Stomach (tissue), 4 donors: ENCODE measurements at regions not wholly inside any gene's neighbourhood (a gene's known extent, or its start where the extent isn't known, plus 50 kb on each side); places are given as distances from the start of the nearest gene placed in this dataset.

Experiments
- POLR2A ChIP-seq, 4 donors: fragments of 450-650 bp; IDR thresholded peaks; one replicate each; pipeline ENCODE4 v1.6.1; 2016; ENCODE audit warnings: antibody characterized with exemption in 4 of 4, control low read depth in 2 of 4, mild to moderate bottlenecking in 1 of 4, moderate library complexity in 1 of 4
- POLR2AphosphoS5 ChIP-seq, 3 donors: sonication (generic); formaldehyde crosslinking; IDR thresholded peaks; one replicate each; pipeline ENCODE4 v1.6.1; 2016; ENCODE audit warnings: antibody characterized with exemption in 3 of 3
- TF ChIP-seq, protein P1 (sequence below), 7 experiments: fragments of 450-650 bp in 4 of 7; fragments of 200-600 bp in 3 of 7; sonication (generic) in 3 of 7; IDR thresholded peaks; one replicate each; pipeline ENCODE4 v1.5.1; 2016 to 2019; ENCODE audit warnings: antibody characterized with exemption in 7 of 7, control low read depth in 2 of 7, mild to moderate bottlenecking in 1 of 7

DNA sequence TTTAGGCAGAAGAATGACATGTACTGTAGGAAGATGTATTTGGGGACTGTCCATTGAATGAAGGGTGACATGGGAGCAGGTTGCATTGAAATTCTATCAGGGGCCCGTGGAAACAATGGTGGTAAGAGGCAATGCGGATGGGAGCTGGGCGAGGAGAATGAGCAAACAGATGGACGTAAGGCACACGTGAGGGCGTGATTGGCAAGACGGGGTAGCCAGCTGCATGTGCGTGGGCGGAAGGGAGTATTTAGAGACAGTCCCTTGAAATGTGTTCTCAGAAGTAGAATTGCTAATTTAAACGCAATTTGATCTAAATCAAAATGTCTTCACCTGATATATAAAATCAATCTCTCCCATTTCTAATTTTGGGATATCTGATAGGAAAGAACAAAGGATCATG lies 62.3 kb downstream of the MEX3B start:
- TF ChIP-seq, protein P1, sequence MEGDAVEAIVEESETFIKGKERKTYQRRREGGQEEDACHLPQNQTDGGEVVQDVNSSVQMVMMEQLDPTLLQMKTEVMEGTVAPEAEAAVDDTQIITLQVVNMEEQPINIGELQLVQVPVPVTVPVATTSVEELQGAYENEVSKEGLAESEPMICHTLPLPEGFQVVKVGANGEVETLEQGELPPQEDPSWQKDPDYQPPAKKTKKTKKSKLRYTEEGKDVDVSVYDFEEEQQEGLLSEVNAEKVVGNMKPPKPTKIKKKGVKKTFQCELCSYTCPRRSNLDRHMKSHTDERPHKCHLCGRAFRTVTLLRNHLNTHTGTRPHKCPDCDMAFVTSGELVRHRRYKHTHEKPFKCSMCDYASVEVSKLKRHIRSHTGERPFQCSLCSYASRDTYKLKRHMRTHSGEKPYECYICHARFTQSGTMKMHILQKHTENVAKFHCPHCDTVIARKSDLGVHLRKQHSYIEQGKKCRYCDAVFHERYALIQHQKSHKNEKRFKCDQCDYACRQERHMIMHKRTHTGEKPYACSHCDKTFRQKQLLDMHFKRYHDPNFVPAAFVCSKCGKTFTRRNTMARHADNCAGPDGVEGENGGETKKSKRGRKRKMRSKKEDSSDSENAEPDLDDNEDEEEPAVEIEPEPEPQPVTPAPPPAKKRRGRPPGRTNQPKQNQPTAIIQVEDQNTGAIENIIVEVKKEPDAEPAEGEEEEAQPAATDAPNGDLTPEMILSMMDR (IDR thresholded peaks at IDR 0.05): no peak
- TF ChIP-seq POLR2A (IDR thresholded peaks at IDR 0.05) (no peak), POLR2AphosphoS5 (IDR thresholded peaks at IDR 0.05) (no peak)
